Nephron progenitor cell (in vitro differentiated cells): ENCODE measurements at regions not wholly inside any gene's neighbourhood (a gene's known extent, or its start where the extent isn't known, plus 50 kb on each side); places are given as distances from the start of the nearest gene placed in this dataset.

Experiments
- DNase-seq: peaks from one replicate; pipeline ENCODE4 v3.0.0; 2021
- H3K27ac Mint-ChIP-seq: 2 replicates; pipeline ENCODE4 v1.8.0; 2021; ENCODE audit warnings: mild to moderate bottlenecking, moderate library complexity, mixed read lengths
- H3K27me3 Mint-ChIP-seq: 2 replicates; pipeline ENCODE4 v1.8.0; 2021; ENCODE audit warnings: mild to moderate bottlenecking, low read depth, mixed read lengths; ENCODE audit not compliant: poor library complexity
- H3K36me3 Mint-ChIP-seq: 2 replicates; pipeline ENCODE4 v1.8.0; 2021; ENCODE audit warnings: low read depth, mixed read lengths
- H3K4me1 Mint-ChIP-seq: 2 replicates; pipeline ENCODE4 v1.8.0; 2021; ENCODE audit warnings: mixed read lengths
- H3K4me3 Mint-ChIP-seq: 2 replicates; pipeline ENCODE4 v1.8.0; 2021; ENCODE audit warnings: mild to moderate bottlenecking, moderate library complexity, mixed read lengths
- H3K9me3 Mint-ChIP-seq: 2 replicates; pipeline ENCODE4 v1.8.0; 2021; ENCODE audit warnings: mild to moderate bottlenecking, moderate library complexity, mixed read lengths
- CTCF ChIP-seq: fragments of 200-600 bp; sonication (generic); IDR thresholded peaks from 2 replicates; pipeline ENCODE4 v1.5.0; 2021; ENCODE audit warnings: antibody characterized with exemption

GRCh38 chr11:21635394-21636145 lies 557.3 kb upstream of the ANO5 start:
- DNase-seq, result no peak
- TF ChIP-seq CTCF, result no peak
- Mint-ChIP-seq H3K36me3 (no peaks in the 10 kb centered on the region), H3K4me3 (no peak overlapping the region), H3K27ac (no peak overlapping the region), H3K9me3 (no peaks in the 10 kb centered on the region), H3K27me3 (peaks cover 3% of the 10 kb centered on the region), H3K4me1 (no peaks in the 10 kb centered on the region)

DNA sequence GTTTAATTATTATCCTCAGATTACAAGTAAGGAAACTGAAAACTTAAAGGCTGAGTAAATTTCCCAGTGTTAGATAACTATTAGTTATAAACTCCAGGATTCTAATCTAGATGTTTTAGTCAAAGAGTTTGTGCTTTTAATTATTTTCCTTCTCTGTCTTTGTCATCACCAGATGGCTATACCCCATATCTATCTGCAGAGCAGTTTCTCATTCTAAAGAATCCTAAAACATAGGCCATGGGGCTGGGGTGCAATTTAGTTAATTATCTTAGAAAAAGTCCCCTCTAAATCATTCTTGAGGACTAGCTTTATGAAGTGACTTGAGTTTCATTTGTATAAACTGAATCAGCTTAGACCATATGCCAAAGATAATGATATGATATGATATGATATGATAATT lies 556.3 kb upstream of the ANO5 start:
- Mint-ChIP-seq H3K27me3 (peaks cover 3% of the 10 kb centered on the region), H3K9me3 (no peaks in the 10 kb centered on the region), H3K36me3 (no peaks in the 10 kb centered on the region), H3K27ac (no peak overlapping the region), H3K4me3 (no peak overlapping the region), H3K4me1 (no peaks in the 10 kb centered on the region)
- TF ChIP-seq CTCF, result no peak
- DNase-seq, result no peak

DNA sequence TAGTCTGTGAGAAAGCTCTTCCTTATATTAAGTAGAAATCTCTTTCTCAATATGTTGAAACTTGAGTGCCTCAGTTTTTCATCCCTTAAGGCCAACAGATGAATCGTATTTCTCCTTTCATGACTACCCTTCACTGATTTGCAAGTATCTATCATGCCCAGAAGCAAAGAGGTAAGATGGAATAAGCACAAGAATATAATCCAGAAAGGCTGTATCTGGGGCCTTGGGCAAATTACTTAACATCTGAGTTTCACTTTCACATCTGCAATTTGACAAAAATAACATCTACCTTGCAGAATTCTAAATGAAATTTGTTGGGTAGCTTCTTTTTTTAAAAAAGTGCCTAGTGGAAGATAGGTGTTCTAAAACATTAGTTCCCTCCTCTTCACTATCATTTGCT lies 552.4 kb upstream of the ANO5 start:
- H3K27me3 Mint-ChIP-seq, result peaks cover 3% of the 10 kb centered on the region
- DNase-seq, result no peak
- H3K4me1 Mint-ChIP-seq, result no peaks in the 10 kb centered on the region
- no peak for TF ChIP-seq CTCF
- H3K36me3 Mint-ChIP-seq, result no peaks in the 10 kb centered on the region
- H3K27ac Mint-ChIP-seq, result no peak overlapping the region
- no peaks in the 10 kb centered on the region for H3K9me3 Mint-ChIP-seq
- H3K4me3 Mint-ChIP-seq, result no peak overlapping the region

- Mint-ChIP-seq H3K27ac (no peak overlapping the region), H3K36me3 (no peaks in the 10 kb centered on the region), H3K9me3 (no peaks in the 10 kb centered on the region), H3K27me3 (peaks cover 3% of the 10 kb centered on the region), H3K4me1 (no peaks in the 10 kb centered on the region), H3K4me3 (no peak overlapping the region)
- no peak for DNase-seq
- TF ChIP-seq CTCF, result no peak
Observed at GRCh38 chr11:21641869-21642268, 551.0 kb upstream of the ANO5 start.

- H3K27ac Mint-ChIP-seq, result no peak overlapping the region
- no peaks in the 10 kb centered on the region for H3K4me1 Mint-ChIP-seq
- H3K9me3 Mint-ChIP-seq, result no peaks in the 10 kb centered on the region
- H3K4me3 Mint-ChIP-seq, result no peak overlapping the region
- TF ChIP-seq CTCF, result no peak
- H3K27me3 Mint-ChIP-seq, result no peaks in the 10 kb centered on the region
- H3K36me3 Mint-ChIP-seq, result no peaks in the 10 kb centered on the region
- DNase-seq, result no peak
Observed at GRCh38 chr11:21646351-21646750, 546.5 kb upstream of the ANO5 start.

DNA sequence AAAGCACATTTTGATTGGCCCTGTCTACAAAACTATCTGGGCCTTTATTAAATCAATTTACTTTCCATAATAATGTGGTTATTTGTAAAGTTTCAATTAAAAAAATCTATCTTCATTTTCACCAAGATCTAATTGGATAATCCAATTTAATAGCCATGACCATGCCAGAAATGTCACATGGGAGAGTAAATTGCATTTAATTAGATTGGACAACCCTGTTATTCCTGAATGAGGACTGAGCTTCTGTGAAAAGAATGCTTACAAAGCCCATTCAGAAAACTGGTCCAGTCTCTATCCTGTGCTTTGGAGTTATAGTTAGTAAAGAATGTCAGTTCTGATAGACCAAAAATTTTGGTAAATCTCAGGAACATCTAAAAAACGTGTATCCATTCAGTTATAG lies 541.9 kb upstream of the ANO5 start:
- Mint-ChIP-seq H3K27me3 (no peaks in the 10 kb centered on the region), H3K4me1 (no peaks in the 10 kb centered on the region), H3K27ac (no peak overlapping the region), H3K4me3 (no peak overlapping the region), H3K9me3 (no peaks in the 10 kb centered on the region), H3K36me3 (no peaks in the 10 kb centered on the region)
- DNase-seq, result no peak
- no peak for TF ChIP-seq CTCF
